Naive thymus-derived CD4-positive, alpha-beta T cell (primary cell): ENCODE measurements at regions not wholly inside any gene's neighbourhood (a gene's known extent, or its start where the extent isn't known, plus 50 kb on each side); places are given as distances from the start of the nearest gene placed in this dataset.

Experiments
- ATAC-seq: fragments of 150-1000 bp; cut with Tn5 transposase; 2 replicates; pipeline ENCODE4 v1.10.0; 2021; ENCODE audit warnings: mild to moderate bottlenecking, moderate library complexity
- CTCF ChIA-PET: fragments of 350-600 bp; sonication (Branson Sonifier 250); formaldehyde crosslinking; loops from one replicate; lab custom pipeline; 2021; ENCODE audit warnings: antibody characterized with exemption; lab: Charles Lee
- POLR2A ChIA-PET: fragments of 350-600 bp; sonication (Branson Sonifier 250); formaldehyde crosslinking; loops from one replicate; lab custom pipeline; 2021; ENCODE audit warnings: antibody characterized with exemption, inconsistent platforms; lab: Charles Lee
- DNase-seq, 9 donors: peaks; one replicate each; pipeline versions ENCODE4 v3.0.0 to v3.0.0-alpha.2; 2020 to 2022; ENCODE audit warnings: mixed read lengths in 1 of 9
- H3K27ac ChIP-seq: one replicate; pipeline ENCODE4 v1.7.0; 2013; ENCODE audit warnings: mild to moderate bottlenecking, low read depth, low read length, moderate library complexity
- H3K27me3 ChIP-seq, 2 donors: one replicate each; pipeline ENCODE4 v1.7.0; 2013; ENCODE audit warnings: low read length in 2 of 2, mild to moderate bottlenecking in 2 of 2, moderate library complexity in 2 of 2; ENCODE audit not compliant: control insufficient read depth in 2 of 2, insufficient read depth in 2 of 2
- H3K36me3 ChIP-seq, 3 experiments: 1 replicate in 2 of 3; 2 replicates in 1 of 3; pipeline ENCODE4 v1.7.0; 2013; ENCODE audit warnings: low read length in 3 of 3, mild to moderate bottlenecking in 3 of 3, moderate library complexity in 1 of 3; ENCODE audit not compliant: insufficient read depth in 3 of 3, control insufficient read depth in 2 of 3
- H3K4me1 ChIP-seq, 2 donors: one replicate each; pipeline ENCODE4 v1.7.0; 2013; ENCODE audit warnings: low read length in 2 of 2, mild to moderate bottlenecking in 2 of 2, moderate library complexity in 1 of 2; ENCODE audit not compliant: control insufficient read depth in 2 of 2, insufficient read depth in 2 of 2
- H3K4me3 ChIP-seq: 2 replicates; pipeline ENCODE4 v1.7.0; 2013; ENCODE audit warnings: mild to moderate bottlenecking, low read length
- H3K9me3 ChIP-seq, 3 experiments: 1 replicate in 2 of 3; 2 replicates in 1 of 3; pipeline ENCODE4 v1.7.0; 2013; ENCODE audit warnings: low read length in 3 of 3; ENCODE audit not compliant: control insufficient read depth in 2 of 3
- H3K27ac Mint-ChIP-seq, 9 donors: one replicate each; pipeline ENCODE4 v1.8.0; 2020 to 2022; ENCODE audit warnings: mixed read lengths in 9 of 9, mild to moderate bottlenecking in 8 of 9, moderate library complexity in 5 of 9, inconsistent platforms in 2 of 9
- H3K27me3 Mint-ChIP-seq, 5 donors: one replicate each; pipeline ENCODE4 v1.8.0; 2021 to 2022; ENCODE audit warnings: mixed read lengths in 5 of 5, mild to moderate bottlenecking in 1 of 5
- H3K36me3 Mint-ChIP-seq, 5 donors: one replicate each; pipeline ENCODE4 v1.8.0; 2020 to 2022; ENCODE audit warnings: mixed read lengths in 5 of 5, mild to moderate bottlenecking in 3 of 5, inconsistent platforms in 1 of 5
- H3K4me1 Mint-ChIP-seq, 7 donors: one replicate each; pipeline ENCODE4 v1.8.0; 2020 to 2022; ENCODE audit warnings: mixed read lengths in 7 of 7, mild to moderate bottlenecking in 3 of 7, inconsistent platforms in 1 of 7
- H3K4me3 Mint-ChIP-seq, 10 donors: one replicate each; pipeline ENCODE4 v1.8.0; 2020 to 2022; ENCODE audit warnings: mild to moderate bottlenecking in 10 of 10, mixed read lengths in 10 of 10, moderate library complexity in 6 of 10, inconsistent platforms in 2 of 10
- H3K9me3 Mint-ChIP-seq, 11 donors: one replicate each; pipeline ENCODE4 v1.8.0; 2020 to 2022; ENCODE audit warnings: mixed read lengths in 11 of 11, mild to moderate bottlenecking in 4 of 11, inconsistent platforms in 1 of 11, moderate library complexity in 1 of 11
- intact Hi-C, 2 donors: fragments of 100-400 bp; cut with micrococcal nuclease; formaldehyde crosslinking; loops; one replicate each; pipeline ENCODE4 v1.15.1; 2023

DNA sequence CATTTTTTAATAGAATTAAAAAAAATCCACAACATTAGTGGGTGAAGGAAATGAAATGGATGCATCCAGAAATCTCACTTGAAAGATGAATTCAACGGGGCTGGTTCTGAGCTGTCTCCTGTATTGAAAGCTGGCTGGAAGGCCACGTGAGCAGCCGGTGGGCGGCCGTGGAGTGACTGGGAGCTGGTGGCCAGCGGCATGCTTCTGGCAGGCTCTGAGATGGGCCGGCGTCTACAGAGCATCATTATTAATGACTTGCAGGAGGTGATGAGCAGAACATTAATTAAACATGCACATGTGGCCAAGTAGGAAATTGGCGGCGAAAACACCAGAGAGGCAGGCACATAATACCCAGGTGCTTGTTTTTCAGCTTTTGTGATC is 115.6 kb upstream of the LMO4 start:
- POLR2A ChIA-PET: no interaction called here
- H3K4me1 Mint-ChIP-seq: peaks cover 0 to 2% (median 0%) of the 10 kb centered on the region in 7 donors
- CTCF ChIA-PET: no interaction called here
- DNase-seq: no peak
- intact Hi-C loops: no loop called here
- H3K9me3 Mint-ChIP-seq: peaks cover 0 to 18% (median 5%) of the 10 kb centered on the region in 11 donors
- H3K27me3 Mint-ChIP-seq: peaks cover 0 to 41% (median 8%) of the 10 kb centered on the region in 5 donors
- Histone ChIP-seq H3K36me3 (no peaks in the 10 kb centered on the region), H3K4me1 (no peaks in the 10 kb centered on the region), H3K27me3 (no peaks in the 10 kb centered on the region), H3K9me3 (no peaks in the 10 kb centered on the region), H3K27ac (no peak overlapping the region), H3K4me3 (no peak overlapping the region)
- ATAC-seq: no peak
- no peaks in the 10 kb centered on the region for H3K36me3 Mint-ChIP-seq
- H3K4me3 Mint-ChIP-seq: no peak overlapping the region
- H3K27ac Mint-ChIP-seq: no peak overlapping the region

DNA sequence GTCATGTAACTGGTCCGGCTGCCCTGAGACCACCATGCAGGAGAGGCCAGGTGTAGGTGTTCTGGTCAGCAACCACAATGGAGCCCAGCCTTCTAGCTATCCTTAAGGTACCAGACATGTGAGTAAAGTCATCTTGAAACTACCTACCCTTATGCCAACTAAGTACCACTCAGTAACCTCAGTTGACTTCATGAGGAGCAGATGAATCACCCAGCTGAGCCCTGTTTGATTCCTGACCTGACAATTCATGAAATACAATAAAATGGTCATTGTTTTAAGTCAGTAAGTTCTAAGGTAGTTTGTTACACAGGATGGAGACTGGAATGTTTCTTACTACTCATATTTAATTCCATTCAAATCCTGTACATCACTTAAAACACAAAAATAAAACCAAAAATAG is 113.1 kb upstream of the LMO4 start:
- Histone ChIP-seq H3K27ac (no peak overlapping the region), H3K4me1 (no peaks in the 10 kb centered on the region), H3K36me3 (no peaks in the 10 kb centered on the region), H3K4me3 (no peak overlapping the region), H3K27me3 (no peaks in the 10 kb centered on the region), H3K9me3 (no peaks in the 10 kb centered on the region)
- Mint-ChIP-seq H3K36me3 (no peaks in the 10 kb centered on the region), H3K27ac (no peak overlapping the region), H3K4me1 (peaks cover 0 to 1% (median 0%) of the 10 kb centered on the region in 7 donors), H3K4me3 (no peak overlapping the region), H3K9me3 (peaks cover 0 to 18% (median 5%) of the 10 kb centered on the region in 11 donors), H3K27me3 (peaks cover 0 to 39% (median 5%) of the 10 kb centered on the region in 5 donors)
- ChIA-PET CTCF (no interaction called here), POLR2A (no interaction called here)
- ATAC-seq (no peak), DNase-seq (no peak)
- intact Hi-C loops: no loop called here

DNA sequence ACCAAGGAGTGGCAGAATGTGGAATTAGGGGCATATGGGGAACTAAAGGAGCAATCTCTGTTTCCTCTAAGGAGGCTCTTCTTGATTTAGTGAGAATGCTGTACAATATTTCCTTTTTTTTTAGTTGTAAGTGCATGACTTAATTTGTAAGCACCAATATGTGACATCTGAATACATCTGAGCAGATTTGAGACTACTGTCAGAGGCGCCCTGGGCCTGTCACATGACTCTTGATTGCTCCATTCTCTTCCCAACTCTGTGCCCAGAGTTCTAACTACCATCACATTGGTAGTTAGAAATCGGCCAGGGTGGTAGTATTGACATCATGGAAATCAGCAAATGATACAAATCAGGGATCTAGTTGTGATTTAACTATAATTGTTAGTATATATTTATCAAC is 110.1 kb upstream of the LMO4 start:
- H3K4me3 Mint-ChIP-seq: no peak overlapping the region
- no peaks in the 10 kb centered on the region for H3K36me3 ChIP-seq
- DNase-seq (no peak), ATAC-seq (no peak)
- H3K27ac Mint-ChIP-seq: no peak overlapping the region
- no peaks in the 10 kb centered on the region for H3K36me3 Mint-ChIP-seq
- POLR2A ChIA-PET: no interaction called here
- H3K27me3 ChIP-seq: no peaks in the 10 kb centered on the region
- no peaks in the 10 kb centered on the region for H3K4me1 Mint-ChIP-seq
- H3K27ac ChIP-seq: no peak overlapping the region
- no peak overlapping the region for H3K4me3 ChIP-seq
- no peaks in the 10 kb centered on the region for H3K9me3 ChIP-seq
- CTCF ChIA-PET: no interaction called here
- peaks cover 0 to 18% (median 5%) of the 10 kb centered on the region in 11 donors for H3K9me3 Mint-ChIP-seq
- H3K27me3 Mint-ChIP-seq: peaks cover 0 to 13% (median 5%) of the 10 kb centered on the region in 5 donors
- H3K4me1 ChIP-seq: no peaks in the 10 kb centered on the region
- intact Hi-C loops: no loop called here

DNA sequence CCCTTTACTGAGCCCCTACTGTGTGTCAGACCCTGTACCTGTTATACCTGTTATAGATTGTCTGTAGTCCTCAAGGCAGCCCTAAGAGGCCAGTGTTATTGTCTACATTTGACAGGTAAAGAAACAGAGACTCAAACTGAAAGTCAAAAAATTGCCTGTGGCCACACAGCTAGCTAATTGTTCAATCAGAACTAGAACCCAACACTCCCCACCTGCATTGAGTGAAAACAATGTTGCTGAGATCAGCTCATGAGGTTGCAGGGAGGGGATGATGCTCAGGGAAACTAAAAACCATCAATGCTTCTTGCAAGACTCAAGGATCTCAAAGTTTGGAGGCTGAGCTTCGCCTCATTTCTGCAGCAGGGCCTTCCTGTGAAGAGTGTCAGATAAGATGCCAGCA is 109.5 kb upstream of the LMO4 start:
- Histone ChIP-seq H3K27ac (no peak overlapping the region), H3K4me3 (no peak overlapping the region), H3K9me3 (no peaks in the 10 kb centered on the region), H3K36me3 (no peaks in the 10 kb centered on the region), H3K4me1 (no peaks in the 10 kb centered on the region), H3K27me3 (no peaks in the 10 kb centered on the region)
- ChIA-PET POLR2A (no interaction called here), CTCF (no interaction called here)
- no peak for DNase-seq
- Mint-ChIP-seq H3K9me3 (peaks cover 0 to 18% (median 5%) of the 10 kb centered on the region in 11 donors), H3K4me1 (no peaks in the 10 kb centered on the region), H3K4me3 (no peak overlapping the region), H3K36me3 (no peaks in the 10 kb centered on the region), H3K27me3 (peaks cover 0 to 11% (median 5%) of the 10 kb centered on the region in 5 donors), H3K27ac (no peak overlapping the region)
- intact Hi-C loops: no loop called here
- ATAC-seq: no peak

DNA sequence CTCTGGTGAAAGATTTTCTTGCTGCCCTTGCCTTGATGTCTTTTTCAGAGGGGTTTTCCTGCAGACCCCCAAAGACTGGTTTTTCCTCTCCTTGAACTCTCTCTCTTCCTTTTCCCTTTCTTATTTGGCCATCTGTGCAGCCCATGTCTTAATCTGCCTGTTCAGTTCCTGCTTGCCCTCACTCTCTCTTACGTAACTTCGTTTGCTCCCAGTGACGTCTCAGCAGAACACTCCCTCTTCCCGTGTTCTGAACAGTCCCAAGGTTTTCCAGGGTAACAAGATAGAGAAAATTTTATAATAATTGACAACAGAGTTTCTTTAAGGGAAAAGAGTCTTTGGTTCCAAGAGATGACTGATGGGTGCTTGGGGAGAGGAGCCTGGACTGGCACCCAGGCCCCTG is 109.1 kb upstream of the LMO4 start:
- CTCF ChIA-PET: no interaction called here
- no peak overlapping the region for H3K4me3 ChIP-seq
- no peaks in the 10 kb centered on the region for H3K9me3 ChIP-seq
- intact Hi-C loops: no loop called here
- H3K36me3 ChIP-seq: no peaks in the 10 kb centered on the region
- ATAC-seq (no peak), DNase-seq (no peak)
- H3K4me3 Mint-ChIP-seq: no peak overlapping the region
- peaks cover 0 to 18% (median 5%) of the 10 kb centered on the region in 11 donors for H3K9me3 Mint-ChIP-seq
- no peak overlapping the region for H3K27ac ChIP-seq
- peaks cover 0 to 8% (median 5%) of the 10 kb centered on the region in 5 donors for H3K27me3 Mint-ChIP-seq
- H3K36me3 Mint-ChIP-seq: no peaks in the 10 kb centered on the region
- no peak overlapping the region for H3K27ac Mint-ChIP-seq
- no peaks in the 10 kb centered on the region for H3K4me1 ChIP-seq
- H3K27me3 ChIP-seq: no peaks in the 10 kb centered on the region
- POLR2A ChIA-PET: no interaction called here
- no peaks in the 10 kb centered on the region for H3K4me1 Mint-ChIP-seq

GRCh38 chr1:87220993-87221392 is 107.7 kb upstream of the LMO4 start:
- Mint-ChIP-seq H3K27me3 (peaks cover 0 to 10% (median 5%) of the 10 kb centered on the region in 5 donors), H3K4me3 (no peak overlapping the region), H3K4me1 (no peaks in the 10 kb centered on the region), H3K9me3 (peaks cover 0 to 6% (median 2%) of the 10 kb centered on the region in 11 donors), H3K36me3 (no peaks in the 10 kb centered on the region), H3K27ac (no peak overlapping the region)
- ChIA-PET POLR2A (no interaction called here), CTCF (no interaction called here)
- Histone ChIP-seq H3K36me3 (no peaks in the 10 kb centered on the region), H3K9me3 (no peaks in the 10 kb centered on the region), H3K4me1 (no peaks in the 10 kb centered on the region), H3K4me3 (no peak overlapping the region), H3K27me3 (no peaks in the 10 kb centered on the region), H3K27ac (no peak overlapping the region)
- intact Hi-C loops: no loop called here
- DNase-seq (no peak), ATAC-seq (no peak)

- Histone ChIP-seq H3K9me3 (no peaks in the 10 kb centered on the region), H3K36me3 (no peaks in the 10 kb centered on the region), H3K27ac (no peak overlapping the region), H3K27me3 (no peaks in the 10 kb centered on the region), H3K4me1 (no peaks in the 10 kb centered on the region), H3K4me3 (no peak overlapping the region)
- Mint-ChIP-seq H3K36me3 (no peaks in the 10 kb centered on the region), H3K4me1 (peaks cover 0 to 4% (median 0%) of the 10 kb centered on the region in 7 donors), H3K27ac (no peak overlapping the region), H3K9me3 (peaks cover 0 to 6% (median 0%) of the 10 kb centered on the region in 11 donors), H3K4me3 (no peak overlapping the region), H3K27me3 (peaks cover 0 to 14% (median 5%) of the 10 kb centered on the region in 5 donors)
- no peak for ATAC-seq
- intact Hi-C loops: no loop called here
- ChIA-PET POLR2A (no interaction called here), CTCF (no interaction called here)
- DNase-seq: no peak
Measured at GRCh38 chr1:87224201-87224600, 104.5 kb upstream of the LMO4 start.
